ENCODE measurements at regions not wholly inside any gene's neighbourhood (a gene's known extent, or its start where the extent isn't known, plus 50 kb on each side); places are given as distances from the start of the nearest gene placed in this dataset.
"Not testable (repeated sequence)": the region's sequence is repeated elsewhere in the genome, so short reads cannot be mapped to it uniquely, and the experiment has no call there.

GRCh38 chr3:124043023-124043422, 51.1 kb upstream of the ROPN1 start:
- no peak for DNase-seq

- DNase-seq: no peak
Observed at GRCh38 chr3:124044956-124045355, 53.0 kb upstream of the ROPN1 start.

GRCh38 chr3:124048967-124049798, 57.3 kb upstream of the ROPN1 start:
- no peak for DNase-seq

GRCh38 chr3:124051636-124052035, 59.7 kb upstream of the ROPN1 start:
- DNase-seq: no peak

DNA sequence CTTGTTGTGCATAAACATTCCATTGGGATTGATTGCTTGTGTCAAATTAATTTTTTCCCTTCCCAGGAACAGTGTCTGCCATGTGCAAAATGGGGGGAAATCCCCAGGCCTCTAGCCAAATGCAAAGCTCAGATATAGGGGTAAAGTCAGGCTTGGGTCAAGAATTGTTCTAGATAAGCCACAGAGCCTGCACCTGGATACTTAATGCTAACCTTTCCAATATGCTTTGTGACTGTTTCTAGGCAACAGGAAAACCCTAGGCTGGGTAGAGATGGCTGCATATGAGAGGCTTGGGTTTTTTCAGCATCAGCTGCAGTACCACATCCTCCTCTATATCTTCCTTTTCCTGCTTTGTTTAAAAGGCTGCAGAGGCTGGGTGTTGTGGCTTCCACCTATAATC, 61.9 kb upstream of the ROPN1 start:
- DNase-seq: no peak

DNA sequence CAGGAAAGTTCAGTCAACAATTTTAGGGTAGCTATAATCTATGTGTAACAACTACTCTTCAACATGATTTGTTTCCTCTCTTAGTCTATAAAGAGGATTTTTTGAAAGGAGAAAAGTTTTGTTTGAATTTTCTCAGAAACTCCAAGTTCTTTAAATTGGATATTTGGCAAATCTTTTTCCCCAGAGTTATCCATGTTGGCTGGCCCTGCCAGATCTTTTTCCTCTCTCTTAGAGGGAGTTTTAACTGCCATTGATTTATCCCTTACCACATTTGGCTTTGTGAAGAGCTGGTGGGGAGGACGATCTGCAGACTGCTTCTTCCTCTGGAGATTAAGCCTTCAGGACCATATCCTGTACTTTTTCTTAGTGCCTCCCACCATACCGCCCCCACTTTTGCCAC, 64.9 kb upstream of the ROPN1 start:
- no peak for DNase-seq

DNA sequence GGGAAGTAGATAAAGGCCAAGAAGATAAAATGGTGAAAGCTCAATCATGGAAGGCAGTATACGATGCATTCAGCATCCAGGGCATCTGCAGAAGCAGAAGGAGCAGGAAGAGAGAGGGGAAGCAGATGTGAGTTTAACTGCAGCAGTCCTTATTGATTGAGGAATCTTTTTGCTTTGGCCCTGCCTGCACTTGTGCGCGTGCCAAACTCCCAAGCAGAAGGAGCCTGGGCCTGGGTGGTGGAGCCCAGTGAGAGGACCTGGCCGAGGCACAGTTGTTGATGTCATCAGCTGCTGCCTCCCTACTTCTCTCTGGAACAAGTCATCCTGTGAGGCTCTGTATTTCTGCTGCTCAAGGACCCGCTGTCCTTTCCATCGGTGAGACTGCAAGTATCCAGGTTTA, 65.5 kb upstream of the ROPN1 start:
- no peak for DNase-seq

DNA sequence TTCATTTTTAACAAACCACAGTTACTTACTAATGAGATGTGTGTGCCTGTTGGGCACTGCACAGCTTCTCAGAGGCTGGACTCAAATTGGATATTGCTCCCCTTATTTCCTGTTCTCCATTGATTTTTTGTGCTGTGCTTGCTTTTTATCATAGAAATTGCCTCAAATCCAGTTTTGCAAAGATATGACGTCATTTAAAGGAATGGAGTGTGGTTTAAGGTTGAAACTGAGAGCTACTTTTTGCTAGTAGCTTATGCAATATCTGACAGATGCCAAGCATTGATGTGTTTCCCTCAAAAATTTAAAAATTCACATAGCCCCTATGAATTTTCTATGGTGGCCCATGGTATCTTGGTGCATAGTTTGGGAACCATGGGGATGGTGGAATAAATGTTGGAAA, 67.7 kb upstream of the ROPN1 start:
- DNase-seq: no peak

DNA sequence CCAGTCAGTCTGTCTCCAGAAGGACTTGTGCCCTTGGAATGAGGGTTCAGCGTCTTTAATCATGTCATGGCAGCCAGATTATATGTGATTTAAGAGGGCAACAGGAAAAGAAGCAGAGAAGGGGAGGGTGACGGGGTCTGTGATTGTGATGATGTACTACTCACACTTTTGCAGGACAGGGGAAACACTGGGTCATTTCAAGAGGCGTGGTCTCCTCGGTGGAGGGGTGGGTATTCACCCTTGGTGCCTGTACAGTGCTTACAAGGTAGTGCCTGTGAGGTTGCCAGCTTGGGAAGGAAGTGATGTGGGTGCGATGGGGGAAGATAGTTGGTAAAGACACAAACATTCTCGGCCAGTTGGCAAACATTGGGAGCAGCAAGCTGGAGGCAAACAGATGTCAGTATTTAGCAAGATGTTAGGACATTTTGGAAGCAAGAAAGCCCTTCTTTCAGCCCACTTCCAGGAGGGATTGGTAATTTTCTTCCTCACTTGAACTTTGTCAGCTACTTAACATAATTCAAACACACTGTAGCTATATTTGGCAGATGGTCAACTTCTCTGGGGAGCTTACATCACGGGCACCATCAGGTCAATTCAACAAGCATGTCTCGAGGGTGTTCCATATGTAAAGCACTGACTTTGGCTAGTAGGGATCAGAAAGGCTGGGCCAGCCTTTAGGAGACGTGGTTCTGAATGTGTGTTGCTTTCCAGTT, 71.4 kb upstream of the ROPN1 start:
- no peak for DNase-seq

- DNase-seq: no peak
Observed at GRCh38 chr3:124064050-124064449, 72.1 kb upstream of the ROPN1 start.

DNA sequence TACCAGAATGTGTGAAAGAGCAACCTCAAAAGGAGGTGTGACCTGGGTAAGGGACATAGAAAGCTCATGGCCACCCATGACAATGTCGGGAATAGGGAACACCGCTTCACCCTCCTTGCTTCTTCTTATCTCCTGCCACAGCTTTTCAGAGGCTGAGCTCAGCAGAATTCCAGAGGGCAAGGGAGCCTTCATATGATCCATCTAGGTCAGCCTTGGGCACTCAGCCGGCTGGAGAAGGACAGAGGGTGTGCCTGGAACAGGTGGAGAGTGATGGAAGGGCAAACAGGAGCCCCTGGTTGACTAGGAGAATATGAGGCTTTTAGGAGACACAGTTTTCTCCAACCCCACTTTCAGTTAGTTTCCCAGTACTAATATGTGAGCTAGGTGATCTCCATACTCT, 74.6 kb upstream of the ROPN1 start:
- not testable (repeated sequence) for DNase-seq

DNA sequence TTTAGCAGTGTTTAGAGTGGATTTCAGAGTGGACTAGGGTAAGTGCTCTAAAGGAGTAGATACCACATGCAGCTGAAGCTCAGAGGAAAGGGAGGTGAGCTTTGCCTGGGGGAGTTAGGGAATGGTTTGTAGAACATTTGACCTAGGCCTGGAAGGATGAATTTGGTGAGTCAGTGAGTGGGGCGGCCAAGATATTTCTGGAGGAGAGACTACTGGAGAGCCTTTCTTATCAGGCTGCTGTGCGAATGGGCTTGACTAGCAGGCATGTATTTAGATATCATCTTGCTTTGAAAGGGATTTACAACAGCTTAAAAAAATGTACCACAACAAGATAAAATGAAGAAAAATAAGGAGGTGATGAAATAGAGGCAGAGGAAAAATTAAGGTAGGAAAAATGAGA, 77.8 kb upstream of the ROPN1 start:
- not testable (repeated sequence) for DNase-seq

DNA sequence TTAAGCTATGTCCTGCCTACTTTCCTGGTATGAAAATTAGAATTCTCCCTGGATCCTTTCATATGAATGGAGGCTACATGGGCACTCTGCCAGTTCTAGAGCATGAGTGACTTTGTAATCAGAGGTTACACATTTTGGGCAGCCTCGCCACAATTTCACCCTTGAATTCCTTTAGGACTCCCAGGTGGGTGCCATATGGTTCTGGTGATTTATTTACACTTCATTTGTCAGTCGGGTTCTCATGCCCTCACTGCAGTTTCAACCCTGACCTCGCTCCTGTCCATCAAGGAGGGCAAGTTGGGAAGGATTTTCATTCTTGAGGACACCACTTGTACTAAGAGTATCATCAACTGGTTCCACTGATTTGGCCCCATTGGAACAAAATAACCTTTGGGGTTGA, 83.2 kb upstream of the ROPN1 start:
- DNase-seq: not testable (repeated sequence)

DNA sequence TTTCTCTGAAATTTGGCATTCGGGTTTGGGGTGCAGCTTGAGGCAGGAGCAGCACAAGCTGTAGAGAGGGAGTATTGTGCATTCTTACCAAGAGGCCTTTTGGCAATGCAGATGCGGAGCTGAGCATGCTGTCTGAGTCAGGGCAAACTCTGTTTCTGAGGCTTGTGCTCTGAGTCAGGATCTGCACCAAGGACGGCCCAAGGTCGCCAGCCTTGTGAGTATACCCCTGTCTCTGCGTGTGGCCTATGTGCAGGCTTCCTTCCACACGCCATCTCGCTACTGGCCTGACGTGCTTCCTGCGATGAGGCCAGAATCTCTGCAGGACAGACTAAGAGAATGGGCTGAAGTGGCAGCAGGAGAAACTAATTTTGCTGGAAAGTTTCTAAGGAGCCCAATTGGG, 83.8 kb upstream of the ROPN1 start:
- no peak for DNase-seq

- DNase-seq: no peak
Observed at GRCh38 chr3:124076235-124076634, 84.3 kb upstream of the ROPN1 start.

- peak; percentile 50 to 57 (median 52) for DNase-seq
Observed at GRCh38 chr3:124078953-124079911, 87.3 kb upstream of the ROPN1 start.

GRCh38 chr3:124079912-124080276, 88.0 kb upstream of the ROPN1 start:
- DNase-seq: no peak

GRCh38 chr3:124082343-124082742, 90.4 kb upstream of the ROPN1 start:
- no peak for DNase-seq

DNA sequence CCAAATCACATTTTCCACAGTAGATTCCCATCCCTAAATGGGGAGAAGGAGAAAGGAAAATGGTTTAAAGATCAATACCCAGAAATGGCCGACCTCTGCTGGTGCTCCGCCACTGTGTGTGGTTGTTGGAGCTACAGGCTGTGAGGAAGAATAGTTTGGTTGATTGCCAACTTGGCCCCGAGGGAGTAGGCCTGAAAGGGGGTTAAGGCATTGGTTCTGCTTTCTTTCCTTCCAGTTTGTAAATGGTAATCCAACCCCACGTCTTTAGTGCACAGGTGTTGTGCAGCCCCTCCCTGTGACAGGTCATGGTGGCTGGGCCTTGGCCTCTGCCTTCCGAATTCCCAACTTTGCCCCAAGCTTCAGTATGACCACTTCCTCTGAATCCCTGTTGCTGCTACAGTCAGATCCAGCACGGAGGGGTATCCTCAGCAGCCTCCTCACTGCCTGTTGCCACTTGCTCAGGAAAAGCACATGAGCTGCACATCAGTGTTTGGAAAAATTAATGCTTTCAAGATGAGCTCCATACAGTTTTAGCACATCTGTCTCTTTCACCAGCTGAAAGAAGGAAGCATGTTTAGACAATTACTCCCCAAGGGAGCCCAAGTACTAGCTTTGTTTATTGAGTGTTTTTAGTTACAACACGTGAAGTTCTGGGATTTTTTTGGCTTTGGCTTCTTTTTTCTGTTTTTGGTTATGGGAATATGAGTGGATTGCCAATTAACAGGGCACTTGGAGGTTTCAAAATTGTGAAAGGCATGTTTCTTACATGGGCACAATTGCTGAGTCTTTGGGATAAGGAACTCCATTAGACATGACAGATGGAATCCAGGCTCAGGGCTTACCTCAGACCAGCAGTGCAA, 92.3 kb upstream of the ROPN1 start:
- no peak for DNase-seq

DNA sequence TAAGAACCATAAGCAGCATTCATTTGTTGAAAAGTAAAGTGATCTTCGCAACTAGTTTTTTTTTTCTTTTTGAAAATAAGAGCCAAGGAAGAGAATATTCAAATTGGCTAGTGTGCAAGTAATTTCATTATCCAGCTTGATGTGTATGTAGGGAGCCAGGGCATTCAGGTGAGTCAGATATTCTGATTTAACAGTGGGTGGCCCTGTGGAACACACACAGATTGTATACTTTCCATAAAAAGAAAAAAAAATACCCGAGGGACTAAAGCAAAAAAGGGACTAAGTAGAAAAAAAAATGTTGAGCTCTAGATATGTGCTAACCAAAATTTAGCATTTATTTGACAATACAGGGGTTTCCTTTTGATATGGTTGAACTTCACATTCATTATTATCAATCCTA, 96.9 kb upstream of the ROPN1 start:
- DNase-seq: no peak

DNA sequence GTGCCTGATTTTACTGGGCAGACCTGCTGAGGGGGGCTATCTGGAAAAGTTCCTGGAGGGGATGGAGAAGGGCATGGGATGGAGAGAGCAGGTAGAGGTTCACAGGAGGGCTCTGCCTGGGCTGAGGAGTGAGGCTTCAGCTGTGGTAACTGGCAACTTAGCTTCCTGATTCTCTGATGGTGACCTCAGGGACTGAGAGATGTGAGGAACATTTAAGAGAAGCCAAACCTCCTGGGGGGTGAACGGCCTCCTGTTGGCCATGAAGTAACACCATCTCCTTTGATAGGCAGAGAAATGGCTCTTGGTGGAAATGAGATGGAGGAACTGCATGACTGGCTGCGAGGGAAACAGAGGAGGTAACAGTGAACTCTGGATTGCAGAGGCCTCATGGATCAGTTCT, 97.3 kb upstream of the ROPN1 start:
- no peak for DNase-seq

GRCh38 chr3:124091716-124092115, 99.8 kb upstream of the ROPN1 start:
- DNase-seq: no peak

Data from suppressor macrophage treated with lipopolysaccharide for 1 hour (primary cell).